ENCODE measurements at regions not wholly inside any gene's neighbourhood (a gene's known extent, or its start where the extent isn't known, plus 50 kb on each side); places are given as distances from the start of the nearest gene placed in this dataset.
"Not testable (repeated sequence)": the region's sequence is repeated elsewhere in the genome, so short reads cannot be mapped to it uniquely, and the experiment has no call there.

DNA sequence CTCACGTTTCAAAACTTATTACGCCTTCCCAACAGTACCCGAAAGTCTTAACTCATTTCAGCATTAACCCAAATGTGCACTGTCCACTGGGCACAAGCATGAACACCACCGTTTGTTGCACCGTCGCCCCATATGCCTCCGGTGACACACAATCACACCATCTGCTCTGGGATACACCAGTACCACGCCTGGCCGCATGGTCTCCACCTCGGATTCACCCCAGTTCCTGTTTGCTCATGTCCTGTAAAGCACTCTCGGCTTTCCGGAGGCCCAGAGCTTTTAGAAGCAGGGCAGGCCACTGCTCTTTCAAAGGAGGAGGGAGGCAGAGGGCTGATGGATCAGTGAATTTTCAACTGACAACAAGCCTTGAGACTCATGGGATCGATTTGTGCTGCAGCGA, 1570.0 kb upstream of the DEFB115 start:
- CTCF ChIA-PET: no interaction called here
- Mint-ChIP-seq H3K36me3 (peaks cover 2% of the 10 kb centered on the region), H3K4me1 (ENCODE audit: low read depth) (no peaks in the 10 kb centered on the region), H3K9me3 (peaks cover 8% of the 10 kb centered on the region), H3K27ac (no peak overlapping the region), H3K4me3 (no peak overlapping the region), H3K27me3 (no peaks in the 10 kb centered on the region)
- intact Hi-C loops (cut with micrococcal nuclease): no loop called here
- no peak for DNase-seq
- POLR2A ChIA-PET: no interaction called here

DNA sequence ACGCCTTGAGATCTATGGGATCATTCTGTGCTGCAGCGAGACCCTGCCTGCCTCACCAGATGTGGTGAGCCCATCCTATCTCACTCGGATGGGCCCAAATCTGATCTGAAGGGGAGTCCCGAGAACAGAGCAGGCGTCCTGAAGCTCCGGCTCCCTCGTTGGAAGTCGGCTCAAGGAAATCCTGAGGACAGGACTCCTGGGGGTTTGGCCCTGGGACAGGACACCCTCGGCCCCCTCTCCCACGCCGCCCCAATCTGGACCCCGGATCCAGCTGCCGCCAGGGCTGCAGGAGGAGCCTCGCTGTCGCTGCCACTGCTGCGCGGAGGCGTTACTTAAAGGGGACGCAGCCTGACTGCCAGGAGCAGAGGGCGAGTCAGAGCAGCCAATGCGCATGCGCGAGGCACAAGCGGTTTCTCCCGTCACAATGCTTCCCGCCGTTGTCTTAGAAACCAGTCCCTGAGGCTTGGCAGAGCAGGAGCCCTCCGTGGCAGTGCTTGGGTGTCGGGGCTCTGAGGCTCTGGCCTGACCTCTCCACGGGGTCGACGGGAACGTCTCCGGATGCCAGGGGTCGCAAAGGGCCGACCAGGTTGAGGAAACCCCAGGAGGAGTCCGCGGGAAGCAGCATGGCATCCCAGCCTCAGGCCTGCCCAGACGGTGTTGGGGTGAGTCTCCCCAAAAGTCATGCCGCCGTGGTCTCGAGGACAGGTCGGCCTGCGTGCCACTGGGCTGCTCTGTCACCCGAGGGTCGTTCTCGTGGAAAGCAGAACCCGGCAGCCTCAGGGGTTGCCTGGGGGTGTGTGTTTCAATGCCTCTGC, 1567.8 kb upstream of the DEFB115 start:
- Mint-ChIP-seq H3K27me3 (no peaks in the 10 kb centered on the region), H3K27ac (no peak overlapping the region), H3K4me3 (no peak overlapping the region), H3K4me1 (ENCODE audit: low read depth) (no peaks in the 10 kb centered on the region), H3K36me3 (peaks cover 2% of the 10 kb centered on the region), H3K9me3 (peaks cover 5% of the 10 kb centered on the region)
- intact Hi-C loops (cut with micrococcal nuclease): no loop called here
- peak; percentile 50 for DNase-seq
- CTCF ChIA-PET: no interaction called here
- POLR2A ChIA-PET: no interaction called here

DNA sequence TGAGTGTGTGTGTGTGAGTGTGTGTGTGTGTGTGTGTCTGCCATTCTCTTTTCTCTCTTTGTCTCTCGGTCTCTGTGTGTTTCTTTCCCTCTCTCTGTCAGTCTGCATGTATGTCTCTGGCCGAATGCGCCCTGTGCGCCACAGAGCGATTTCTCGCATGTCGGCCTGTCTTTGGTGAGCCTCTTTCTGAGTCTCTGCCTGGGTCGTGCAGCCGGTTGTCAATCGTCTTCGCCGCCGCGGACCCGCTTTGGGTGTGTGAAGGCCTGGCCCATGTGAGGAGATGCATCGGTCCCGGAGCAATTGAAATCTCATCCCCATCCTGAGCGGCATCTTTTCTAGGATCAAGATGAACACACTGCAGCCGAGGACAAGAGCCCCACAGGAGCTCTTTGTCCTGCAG, 1567.2 kb upstream of the DEFB115 start:
- peaks cover 5% of the 10 kb centered on the region for H3K9me3 Mint-ChIP-seq
- H3K4me3 Mint-ChIP-seq: no peak overlapping the region
- POLR2A ChIA-PET: no interaction called here
- H3K27me3 Mint-ChIP-seq: no peaks in the 10 kb centered on the region
- peaks cover 2% of the 10 kb centered on the region for H3K36me3 Mint-ChIP-seq
- no peak for DNase-seq
- no peak overlapping the region for H3K27ac Mint-ChIP-seq
- intact Hi-C loops (cut with micrococcal nuclease): no loop called here
- no peaks in the 10 kb centered on the region for H3K4me1 Mint-ChIP-seq (ENCODE audit: low read depth)
- CTCF ChIA-PET: no interaction called here

DNA sequence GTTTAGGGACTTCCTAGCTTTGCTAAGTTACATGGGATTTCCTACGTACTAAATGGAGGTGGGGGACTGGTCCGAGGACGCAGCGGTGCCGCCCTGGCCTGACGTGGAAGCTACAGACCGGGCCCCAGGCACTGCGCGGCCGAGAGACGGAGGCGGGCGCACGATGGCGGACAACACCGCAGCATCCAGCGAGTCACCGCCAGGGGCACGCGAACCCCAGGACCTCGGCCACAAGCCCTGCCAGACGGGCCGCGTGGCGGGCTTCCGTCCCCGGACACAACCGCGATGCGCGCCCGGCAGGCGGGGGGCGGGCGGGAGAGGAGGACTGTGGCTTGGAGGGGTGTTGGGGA, 1516.9 kb upstream of the DEFB115 start:
- no peaks in the 10 kb centered on the region for H3K4me1 Mint-ChIP-seq (ENCODE audit: low read depth)
- CTCF ChIA-PET: no interaction called here
- no peak overlapping the region for H3K27ac Mint-ChIP-seq
- H3K9me3 Mint-ChIP-seq: peaks cover 36% of the 10 kb centered on the region
- no peaks in the 10 kb centered on the region for H3K27me3 Mint-ChIP-seq
- H3K36me3 Mint-ChIP-seq: peaks cover 14% of the 10 kb centered on the region
- POLR2A ChIA-PET: no interaction called here
- H3K4me3 Mint-ChIP-seq: no peak overlapping the region
- no peak for DNase-seq
- intact Hi-C loops (cut with micrococcal nuclease): no loop called here

DNA sequence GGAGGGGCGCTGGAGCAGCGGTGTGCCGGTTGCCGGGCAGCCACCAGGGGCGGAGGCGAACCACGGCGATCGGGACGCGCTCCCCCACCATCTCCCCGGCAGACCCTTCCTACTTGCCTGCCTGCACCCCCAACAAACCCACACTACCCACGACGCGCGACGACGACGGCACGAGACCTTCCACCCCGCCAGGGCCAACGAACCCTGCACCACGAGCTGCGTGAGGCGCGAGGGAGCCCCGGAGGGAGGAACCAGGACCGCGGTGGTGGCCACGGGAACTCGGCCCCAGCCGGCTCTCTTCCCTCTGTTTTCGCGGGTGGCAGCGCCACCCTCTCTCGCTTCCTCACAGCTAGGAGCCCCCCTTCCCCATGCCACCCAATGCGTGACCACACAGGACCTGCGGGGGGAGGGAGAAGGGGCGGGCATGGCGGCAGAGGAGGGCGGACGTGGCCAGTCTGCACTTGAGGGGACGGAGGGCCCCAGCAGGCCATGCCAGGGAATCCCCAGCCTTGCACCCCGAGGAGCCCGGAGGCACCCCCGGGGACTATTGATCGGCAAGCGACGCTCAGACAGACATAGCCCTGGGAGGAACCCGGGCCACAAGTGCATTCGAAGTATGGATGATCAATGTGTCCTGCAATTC, 1516.4 kb upstream of the DEFB115 start:
- intact Hi-C loops (cut with micrococcal nuclease): no loop called here
- no peak overlapping the region for H3K4me3 Mint-ChIP-seq
- ChIA-PET POLR2A (no interaction called here), CTCF (no interaction called here)
- H3K27ac Mint-ChIP-seq: no peak overlapping the region
- no peaks in the 10 kb centered on the region for H3K27me3 Mint-ChIP-seq
- DNase-seq: no peak
- peaks cover 14% of the 10 kb centered on the region for H3K36me3 Mint-ChIP-seq
- H3K4me1 Mint-ChIP-seq (ENCODE audit: low read depth): no peaks in the 10 kb centered on the region
- peaks cover 34% of the 10 kb centered on the region for H3K9me3 Mint-ChIP-seq

DNA sequence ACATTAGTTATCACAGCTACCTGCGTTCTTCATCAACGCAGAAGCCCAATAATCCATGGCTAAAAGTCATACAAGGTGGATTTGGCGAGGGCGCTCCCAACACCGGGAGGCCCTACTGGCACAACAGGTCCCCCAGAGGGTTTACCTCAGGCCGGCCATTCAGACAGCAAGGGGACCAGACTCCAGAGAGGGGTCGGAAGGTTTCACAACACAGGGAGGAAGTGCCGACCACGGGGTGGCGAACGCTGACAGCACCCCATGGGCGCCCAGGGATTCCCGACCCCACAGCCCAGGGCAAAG, 1515.9 kb upstream of the DEFB115 start:
- H3K27ac Mint-ChIP-seq: no peak overlapping the region
- no peaks in the 10 kb centered on the region for H3K4me1 Mint-ChIP-seq (ENCODE audit: low read depth)
- H3K36me3 Mint-ChIP-seq: peaks cover 14% of the 10 kb centered on the region
- intact Hi-C loops (cut with micrococcal nuclease): no loop called here
- no peak for DNase-seq
- no peak overlapping the region for H3K4me3 Mint-ChIP-seq
- CTCF ChIA-PET: no interaction called here
- peaks cover 34% of the 10 kb centered on the region for H3K9me3 Mint-ChIP-seq
- POLR2A ChIA-PET: no interaction called here
- no peaks in the 10 kb centered on the region for H3K27me3 Mint-ChIP-seq

DNA sequence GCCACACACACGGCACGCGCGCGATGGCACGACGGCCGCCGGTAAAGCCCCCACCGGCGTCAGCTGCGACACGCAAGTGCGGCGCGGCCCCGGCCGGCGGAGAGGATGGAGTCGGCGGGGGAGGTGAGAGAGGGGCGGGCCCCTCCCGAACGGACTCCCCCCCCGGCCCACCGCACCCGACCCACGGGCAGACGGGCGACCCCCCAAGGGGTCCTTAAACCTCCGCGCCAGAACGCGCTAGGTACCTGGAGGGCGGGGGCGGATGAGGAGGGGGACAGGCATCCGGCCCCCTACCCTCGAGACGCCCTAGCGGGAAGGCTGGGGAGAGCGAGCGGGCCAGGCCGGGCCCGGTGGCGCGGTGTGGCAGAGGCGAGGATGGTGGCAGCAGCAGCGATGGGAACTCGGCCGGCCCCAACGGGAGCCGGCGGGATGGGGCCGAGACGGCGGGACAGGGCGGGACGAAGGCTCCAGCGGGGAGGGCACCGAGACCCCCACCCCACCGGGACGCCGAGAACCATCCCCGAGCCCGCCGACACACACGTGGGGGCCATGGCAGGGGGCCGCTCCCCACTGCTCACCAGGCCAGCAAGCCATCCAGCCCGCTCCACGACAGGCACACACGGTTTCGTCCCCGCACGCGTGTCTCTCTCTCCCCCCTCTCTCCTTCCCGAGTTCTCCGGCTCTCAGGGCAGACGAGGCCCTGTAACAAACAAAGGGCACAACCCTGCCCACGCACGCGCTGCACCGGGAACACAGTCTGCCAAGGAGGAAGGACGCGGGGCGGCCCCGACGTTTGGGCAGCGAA, 1515.4 kb upstream of the DEFB115 start:
- Mint-ChIP-seq H3K27me3 (no peaks in the 10 kb centered on the region), H3K4me3 (no peak overlapping the region), H3K27ac (no peak overlapping the region), H3K4me1 (ENCODE audit: low read depth) (no peaks in the 10 kb centered on the region), H3K36me3 (peaks cover 14% of the 10 kb centered on the region), H3K9me3 (peaks cover 31% of the 10 kb centered on the region)
- no peak for DNase-seq
- CTCF ChIA-PET: no interaction called here
- intact Hi-C loops (cut with micrococcal nuclease): no loop called here
- POLR2A ChIA-PET: no interaction called here

DNA sequence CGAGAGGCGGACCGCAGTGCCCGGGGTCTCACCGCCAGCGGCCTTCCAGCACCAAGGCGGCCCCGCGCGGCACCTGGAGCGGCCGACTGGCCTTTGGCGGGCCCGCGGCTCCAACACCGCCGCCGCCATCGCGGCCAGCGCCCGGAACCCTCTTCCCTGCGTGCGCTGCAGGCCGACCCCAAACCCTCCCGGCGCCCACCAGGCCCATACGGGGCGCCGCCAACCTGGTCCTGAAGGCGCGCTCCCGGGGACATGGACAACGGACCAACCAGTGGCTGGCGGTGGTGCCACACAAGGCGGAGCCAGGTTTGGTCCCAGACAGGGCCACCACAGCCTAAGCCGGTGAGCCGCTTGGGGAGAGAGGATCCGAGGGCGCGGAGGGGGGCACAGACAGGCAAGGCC, 1514.8 kb upstream of the DEFB115 start:
- Mint-ChIP-seq H3K4me3 (no peak overlapping the region), H3K27ac (no peak overlapping the region), H3K4me1 (ENCODE audit: low read depth) (no peaks in the 10 kb centered on the region), H3K36me3 (peaks cover 13% of the 10 kb centered on the region), H3K27me3 (no peaks in the 10 kb centered on the region), H3K9me3 (peaks cover 28% of the 10 kb centered on the region)
- DNase-seq: no peak
- intact Hi-C loops (cut with micrococcal nuclease): no loop called here
- ChIA-PET POLR2A (no interaction called here), CTCF (no interaction called here)

DNA sequence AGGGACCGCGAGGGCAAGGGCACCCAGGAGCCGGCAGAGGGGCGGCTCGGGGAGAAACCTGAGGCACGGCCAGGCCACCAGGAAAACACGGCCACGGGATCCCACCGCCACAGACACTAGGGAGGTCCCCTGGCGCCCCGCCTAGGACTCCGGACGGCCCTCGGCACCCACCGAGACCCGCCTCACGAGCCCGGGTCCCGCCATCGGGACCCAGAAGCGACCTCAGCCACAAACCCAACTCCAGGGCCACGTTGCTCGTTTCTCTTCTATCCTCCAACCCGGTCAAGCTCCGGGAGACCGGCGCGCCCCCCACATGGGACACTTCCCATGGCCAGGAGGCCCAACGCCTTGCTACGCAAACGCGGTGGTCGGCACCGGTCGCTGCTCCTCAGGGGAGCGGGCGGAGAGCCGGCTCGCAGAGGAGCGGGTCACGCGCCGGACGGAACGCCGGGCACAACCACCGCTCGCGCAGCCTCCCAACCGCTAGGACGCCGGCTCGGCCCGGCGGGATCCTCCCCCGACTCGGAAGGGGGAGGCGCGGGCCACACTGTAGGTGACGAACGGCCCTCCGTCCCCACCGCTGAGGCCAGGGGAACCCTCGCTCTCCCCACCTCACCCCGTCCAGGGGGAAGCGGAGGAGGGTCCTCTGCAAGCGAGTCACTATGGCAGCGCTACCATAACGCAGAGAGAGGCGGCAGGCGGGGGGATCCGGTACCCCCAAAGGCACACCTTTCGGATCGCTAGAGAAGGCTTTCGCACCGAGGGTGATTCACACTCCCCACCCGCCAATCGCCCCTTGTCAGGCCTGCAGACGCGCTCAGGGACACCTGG, 1514.1 kb upstream of the DEFB115 start:
- ChIA-PET CTCF (no interaction called here), POLR2A (no interaction called here)
- peaks cover 23% of the 10 kb centered on the region for H3K9me3 Mint-ChIP-seq
- peaks cover 7% of the 10 kb centered on the region for H3K36me3 Mint-ChIP-seq
- H3K27me3 Mint-ChIP-seq: no peaks in the 10 kb centered on the region
- intact Hi-C loops (cut with micrococcal nuclease): no loop called here
- no peaks in the 10 kb centered on the region for H3K4me1 Mint-ChIP-seq (ENCODE audit: low read depth)
- H3K4me3 Mint-ChIP-seq: no peak overlapping the region
- H3K27ac Mint-ChIP-seq: no peak overlapping the region
- no peak for DNase-seq

DNA sequence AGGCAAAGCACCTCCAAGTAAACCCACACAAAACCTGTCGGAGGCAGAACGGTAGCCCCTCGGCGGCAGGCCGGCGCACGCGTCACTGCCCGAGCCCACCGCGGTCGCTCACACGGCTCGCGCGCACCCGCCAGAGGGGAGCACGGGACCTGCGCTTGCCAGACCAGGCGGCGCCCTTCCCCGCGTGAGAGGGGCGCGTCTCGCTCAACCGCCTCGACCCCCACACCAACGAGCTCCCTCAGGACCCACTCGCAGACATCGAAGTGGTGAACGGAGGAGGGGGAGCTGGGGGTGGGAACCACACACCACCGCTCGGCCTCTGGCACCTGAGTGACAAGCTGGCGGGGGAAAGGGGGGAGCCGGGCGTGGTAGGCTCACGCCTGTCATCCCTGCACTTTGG, 1513.4 kb upstream of the DEFB115 start:
- intact Hi-C loops (cut with micrococcal nuclease): no loop called here
- H3K27ac Mint-ChIP-seq: no peak overlapping the region
- CTCF ChIA-PET: no interaction called here

DNA sequence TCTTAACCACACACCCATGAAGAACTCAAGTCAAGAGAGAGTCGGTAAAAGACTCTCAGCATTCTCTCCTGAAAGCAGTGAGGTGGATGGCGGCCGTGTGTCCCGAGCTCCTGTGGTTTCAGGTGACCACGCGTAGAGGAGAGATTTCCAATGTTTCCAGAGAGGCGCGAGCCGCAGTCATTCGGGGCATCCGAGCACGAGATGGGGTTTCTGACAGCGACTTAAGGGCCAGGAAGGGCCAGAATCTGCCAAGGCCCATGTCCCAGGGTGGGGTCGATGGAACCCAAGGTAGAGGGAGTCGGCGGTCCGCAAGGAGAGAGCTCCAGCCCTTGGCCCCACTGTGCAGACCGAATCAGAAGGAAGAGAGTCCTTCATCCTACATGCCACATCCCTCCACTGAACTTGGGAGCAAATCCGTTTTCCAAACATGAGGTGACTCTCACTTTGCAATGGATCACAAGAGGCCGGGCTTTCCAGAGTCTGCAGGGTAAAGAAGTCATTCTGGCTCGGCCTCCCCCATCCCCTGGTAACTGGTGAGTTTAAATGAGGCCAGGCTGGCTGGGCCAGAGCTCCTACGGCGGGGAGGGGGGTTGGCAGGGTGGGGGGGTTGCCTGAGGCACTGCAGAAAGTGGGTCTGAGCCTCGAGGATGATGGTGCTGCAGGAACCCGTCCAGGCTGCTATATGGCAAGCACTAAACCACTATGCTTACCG, 1511.8 kb upstream of the DEFB115 start:
- POLR2A ChIA-PET; intact Hi-C loops (cut with micrococcal nuclease); H3K27ac Mint-ChIP-seq; H3K36me3 Mint-ChIP-seq; DNase-seq; H3K27me3 Mint-ChIP-seq; CTCF ChIA-PET; H3K4me1 Mint-ChIP-seq (ENCODE audit: low read depth); H3K4me3 Mint-ChIP-seq: not testable (repeated sequence)
- peaks cover 20% of the 10 kb centered on the region for H3K9me3 Mint-ChIP-seq

More for the DNA sequence above, 1513.4 kb upstream of the DEFB115 start:
- H3K27me3 Mint-ChIP-seq: no peaks in the 10 kb centered on the region
- peaks cover 17% of the 10 kb centered on the region for H3K9me3 Mint-ChIP-seq
- no peak for DNase-seq
- no peaks in the 10 kb centered on the region for H3K4me1 Mint-ChIP-seq (ENCODE audit: low read depth)
- H3K4me3 Mint-ChIP-seq: no peak overlapping the region
- peaks cover 7% of the 10 kb centered on the region for H3K36me3 Mint-ChIP-seq
- POLR2A ChIA-PET: no interaction called here
